Mucosa of descending colon (tissue), 3 donors: ENCODE measurements at regions not wholly inside any gene's neighbourhood (a gene's known extent, or its start where the extent isn't known, plus 50 kb on each side); places are given as distances from the start of the nearest gene placed in this dataset.
"Not testable (repeated sequence)": the region's sequence is repeated elsewhere in the genome, so short reads cannot be mapped to it uniquely, and the experiment has no call there.

Experiments used
- ATAC-seq: fragments of 200-7000 bp; cut with Tn5 transposase; one replicate; pipeline ENCODE4 v1.9.1; 2020; ENCODE audit warnings: mild to moderate bottlenecking, moderate library complexity
- DNase-seq, 3 donors: peaks; one replicate each; pipeline ENCODE4 v3.0.0-alpha.2; 2020
- H3K36me3 ChIP-seq: fragments of 200-600 bp; one replicate; pipeline ENCODE4 v1.8.0; 2021; ENCODE audit warnings: low read depth, mild to moderate bottlenecking
- H3K4me1 ChIP-seq: fragments of 200-600 bp; one replicate; pipeline ENCODE4 v1.8.0; 2021; ENCODE audit warnings: low read depth, mild to moderate bottlenecking
- H3K4me3 ChIP-seq: fragments of 200-600 bp; one replicate; pipeline ENCODE4 v1.8.0; 2021; ENCODE audit warnings: mild to moderate bottlenecking
- H3K9me3 ChIP-seq: fragments of 200-600 bp; one replicate; pipeline ENCODE4 v1.8.0; 2021; ENCODE audit warnings: mild to moderate bottlenecking
- intact Hi-C, 2 donors: fragments of 100-400 bp; cut with DNase I in 1 of 2; cut with micrococcal nuclease in 1 of 2; formaldehyde crosslinking; loops; one replicate each; pipeline versions ENCODE4 v1.11.0 to v1.11.1; 2022; cut with DNase I, micrococcal nuclease
- TF ChIP-seq, protein P1 (sequence below): fragments of 200-600 bp; IDR thresholded peaks from one replicate; pipeline ENCODE4 v1.8.0; 2022; ENCODE audit warnings: antibody characterized with exemption, mild to moderate bottlenecking
- donor health status: DM: no; HTN: no; CAD: no; lungs with moderate emphysema.
- donor health status: DM: no; HTN: no; CAD: no.
- donor health status: DM: no; HTN: yes; CAD: no.

GRCh38 chr3:147237991-147238390 is 168.4 kb downstream of the ZIC4 start:
- intact Hi-C loops = no loop called here

GRCh38 chr3:147231980-147232379 is 174.4 kb downstream of the ZIC4 start:
- DNase-seq, H3K9me3 ChIP-seq, H3K4me3 ChIP-seq, ATAC-seq, H3K36me3 ChIP-seq, H3K4me1 ChIP-seq, intact Hi-C loops: not testable (repeated sequence)

More at GRCh38 chr3:147237991-147238390, 168.4 kb downstream of the ZIC4 start:
- Histone ChIP-seq H3K36me3 (no peaks in the 10 kb centered on the region), H3K4me3 (no peak overlapping the region), H3K9me3 (no peaks in the 10 kb centered on the region), H3K4me1 (no peaks in the 10 kb centered on the region)
- ATAC-seq = no peak
- TF ChIP-seq, protein P1, sequence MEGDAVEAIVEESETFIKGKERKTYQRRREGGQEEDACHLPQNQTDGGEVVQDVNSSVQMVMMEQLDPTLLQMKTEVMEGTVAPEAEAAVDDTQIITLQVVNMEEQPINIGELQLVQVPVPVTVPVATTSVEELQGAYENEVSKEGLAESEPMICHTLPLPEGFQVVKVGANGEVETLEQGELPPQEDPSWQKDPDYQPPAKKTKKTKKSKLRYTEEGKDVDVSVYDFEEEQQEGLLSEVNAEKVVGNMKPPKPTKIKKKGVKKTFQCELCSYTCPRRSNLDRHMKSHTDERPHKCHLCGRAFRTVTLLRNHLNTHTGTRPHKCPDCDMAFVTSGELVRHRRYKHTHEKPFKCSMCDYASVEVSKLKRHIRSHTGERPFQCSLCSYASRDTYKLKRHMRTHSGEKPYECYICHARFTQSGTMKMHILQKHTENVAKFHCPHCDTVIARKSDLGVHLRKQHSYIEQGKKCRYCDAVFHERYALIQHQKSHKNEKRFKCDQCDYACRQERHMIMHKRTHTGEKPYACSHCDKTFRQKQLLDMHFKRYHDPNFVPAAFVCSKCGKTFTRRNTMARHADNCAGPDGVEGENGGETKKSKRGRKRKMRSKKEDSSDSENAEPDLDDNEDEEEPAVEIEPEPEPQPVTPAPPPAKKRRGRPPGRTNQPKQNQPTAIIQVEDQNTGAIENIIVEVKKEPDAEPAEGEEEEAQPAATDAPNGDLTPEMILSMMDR = no peak
- DNase-seq = no peak

GRCh38 chr3:147231111-147231510 is 175.2 kb downstream of the ZIC4 start:
- Histone ChIP-seq H3K4me1 (no peaks in the 10 kb centered on the region), H3K9me3 (no peaks in the 10 kb centered on the region), H3K4me3 (no peak overlapping the region), H3K36me3 (no peaks in the 10 kb centered on the region)
- TF ChIP-seq, protein P1 = no peak
- DNase-seq (no peak), ATAC-seq (no peak)
- intact Hi-C loops = no loop called here

DNA sequence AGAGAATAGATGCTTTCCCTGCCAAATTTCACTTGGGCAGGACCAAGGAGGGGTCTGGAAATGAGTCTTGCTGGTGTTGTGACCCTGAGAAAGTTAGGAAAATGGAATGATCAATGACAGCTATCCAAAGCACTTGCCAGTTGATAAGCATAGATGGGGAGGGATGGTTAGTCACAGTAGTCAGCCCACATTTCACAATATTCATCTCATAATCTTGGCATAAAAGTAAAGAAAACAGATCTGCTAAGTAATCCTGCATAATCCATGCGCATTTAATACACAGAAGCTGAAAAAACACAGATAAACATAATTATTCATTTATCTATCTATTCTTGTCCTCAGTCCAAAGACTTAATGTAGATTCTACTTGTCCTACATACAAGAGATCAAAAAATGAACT is 184.1 kb downstream of the ZIC4 start:
- intact Hi-C loops = no loop called here
- Histone ChIP-seq H3K9me3 (no peaks in the 10 kb centered on the region), H3K4me3 (no peak overlapping the region), H3K4me1 (no peaks in the 10 kb centered on the region), H3K36me3 (no peaks in the 10 kb centered on the region)
- no peak for DNase-seq
- TF ChIP-seq, protein P1 = no peak
- no peak for ATAC-seq

- Histone ChIP-seq H3K36me3 (no peaks in the 10 kb centered on the region), H3K9me3 (no peaks in the 10 kb centered on the region), H3K4me3 (no peak overlapping the region), H3K4me1 (no peaks in the 10 kb centered on the region)
- no peak for ATAC-seq
- TF ChIP-seq, protein P1 = no peak
- intact Hi-C loops = no loop called here
- no peak for DNase-seq
These were observed 187.4 kb downstream of the ZIC4 start for GRCh38 chr3:147218965-147219364.

GRCh38 chr3:147216143-147216673 is 190.1 kb downstream of the ZIC4 start:
- no peaks in the 10 kb centered on the region for H3K36me3 ChIP-seq
- TF ChIP-seq, protein P1 = no peak
- no peak for DNase-seq
- intact Hi-C loops = no loop called here
- no peaks in the 10 kb centered on the region for H3K4me1 ChIP-seq
- H3K4me3 ChIP-seq = no peak overlapping the region
- no peak for ATAC-seq
- H3K9me3 ChIP-seq = no peaks in the 10 kb centered on the region
